ENCODE measurements at regions not wholly inside any gene's neighbourhood (a gene's known extent, or its start where the extent isn't known, plus 50 kb on each side); places are given as distances from the start of the nearest gene placed in this dataset.

- Histone ChIP-seq H3K27ac (ENCODE audit: extremely low read depth, low read depth, low read length) (no peak overlapping the region), H3K4me1 (ENCODE audit: control insufficient read depth, insufficient read depth, low read length) (no peaks in the 10 kb centered on the region), H3K36me3 (ENCODE audit: control insufficient read depth in 2 of 2, insufficient read depth in 1 of 2, low read length in 2 of 2) (no peaks in the 10 kb centered on the region), H3K4me3 (ENCODE audit: low read depth, low read length) (no peak overlapping the region), H3K9me3 (ENCODE audit: control insufficient read depth, insufficient read depth, low read depth, low read length) (no peaks in the 10 kb centered on the region)
- POLR2A ChIA-PET = interaction anchor here (0.7 kb wide), 1 partner anchor 311 kb away, joined by 4 read pairs; the partner anchor contains the start of gene CALCRL
- CTCF ChIA-PET = no interaction called here
- TF ChIP-seq ZSCAN16 (tag by site-specific recombination; IDR thresholded peaks at IDR 0.05) (no peak), ZNF121 (tag by site-specific recombination; IDR thresholded peaks at IDR 0.05) (no peak), ZNF132 (tag by site-specific recombination; IDR thresholded peaks at IDR 0.05; ENCODE audit: borderline replicate concordance) (no peak), YY1 (tag by site-specific recombination; IDR thresholded peaks at IDR 0.05) (no peak), ZNF544 (tag by site-specific recombination; IDR thresholded peaks at IDR 0.05) (no peak), ZNF639 (tag by site-specific recombination; IDR thresholded peaks at IDR 0.05) (no peak), ZBTB26 (tag by site-specific recombination; optimal IDR thresholded peaks at IDR 0.05) (no peak), ZNF660 (tag by site-specific recombination; IDR thresholded peaks at IDR 0.05) (no peak), GLI2 (tag by site-specific recombination; IDR thresholded peaks at IDR 0.05; ENCODE audit: borderline replicate concordance, low read depth) (no peak), ZNF707 (tag by site-specific recombination; IDR thresholded peaks at IDR 0.05) (no peak)
These were observed 287.7 kb upstream of the ZSWIM2 start for GRCh38 chr2:187136646-187137045.

GRCh38 chr2:187134306-187134705 lies 285.3 kb upstream of the ZSWIM2 start:
- no peaks in the 10 kb centered on the region for H3K4me1 ChIP-seq (ENCODE audit: control insufficient read depth, insufficient read depth, low read length)
- ChIA-PET POLR2A (no interaction called here), CTCF (no interaction called here)
- no peak overlapping the region for H3K4me3 ChIP-seq (ENCODE audit: low read depth, low read length)
- H3K36me3 ChIP-seq (ENCODE audit: control insufficient read depth in 2 of 2, insufficient read depth in 1 of 2, low read length in 2 of 2) = no peaks in the 10 kb centered on the region
- no peaks in the 10 kb centered on the region for H3K9me3 ChIP-seq (ENCODE audit: control insufficient read depth, insufficient read depth, low read depth, low read length)
- H3K27ac ChIP-seq (ENCODE audit: extremely low read depth, low read depth, low read length) = no peak overlapping the region
- TF ChIP-seq ZFP37 (tag by site-specific recombination; IDR thresholded peaks at IDR 0.05) = no peak
- no peak for TF ChIP-seq ZNF341 (tag by site-specific recombination; IDR thresholded peaks at IDR 0.05; ENCODE audit: low read depth)
- TF ChIP-seq ZNF19 (tag by site-specific recombination; IDR thresholded peaks at IDR 0.05; ENCODE audit: low read depth) = no peak
- no peak for TF ChIP-seq ZNF302 (tag by site-specific recombination; IDR thresholded peaks at IDR 0.05; ENCODE audit: low read depth)
- no peak for TF ChIP-seq AEBP2 (tag by site-specific recombination; IDR thresholded peaks at IDR 0.05; ENCODE audit: borderline replicate concordance)
- no peak for TF ChIP-seq HOXC10 (CRISPR knock-in tag; IDR thresholded peaks at IDR 0.05)
- no peak for TF ChIP-seq ZNF416 (tag by site-specific recombination; IDR thresholded peaks at IDR 0.05)
- no peak for TF ChIP-seq ZNF10 (tag by site-specific recombination; IDR thresholded peaks at IDR 0.05)
- no peak for TF ChIP-seq ZNF558 (tag by site-specific recombination; IDR thresholded peaks at IDR 0.05)
- TF ChIP-seq ZNF549 (tag by site-specific recombination; IDR thresholded peaks at IDR 0.05) = no peak
- TF ChIP-seq ATF2 (tag by site-specific recombination; IDR thresholded peaks at IDR 0.05; ENCODE audit: low read depth) = no peak
- no peak for TF ChIP-seq ZNF792 (tag by site-specific recombination; IDR thresholded peaks at IDR 0.05)
- TF ChIP-seq ZNF544 (tag by site-specific recombination; IDR thresholded peaks at IDR 0.05) = no peak
- TF ChIP-seq BCL11A (tag by site-specific recombination; IDR thresholded peaks at IDR 0.05; ENCODE audit: low read depth) = no peak

All from HEK293 (cell line).